ENCODE measurements at regions not wholly inside any gene's neighbourhood (a gene's known extent, or its start where the extent isn't known, plus 50 kb on each side); places are given as distances from the start of the nearest gene placed in this dataset.

DNA sequence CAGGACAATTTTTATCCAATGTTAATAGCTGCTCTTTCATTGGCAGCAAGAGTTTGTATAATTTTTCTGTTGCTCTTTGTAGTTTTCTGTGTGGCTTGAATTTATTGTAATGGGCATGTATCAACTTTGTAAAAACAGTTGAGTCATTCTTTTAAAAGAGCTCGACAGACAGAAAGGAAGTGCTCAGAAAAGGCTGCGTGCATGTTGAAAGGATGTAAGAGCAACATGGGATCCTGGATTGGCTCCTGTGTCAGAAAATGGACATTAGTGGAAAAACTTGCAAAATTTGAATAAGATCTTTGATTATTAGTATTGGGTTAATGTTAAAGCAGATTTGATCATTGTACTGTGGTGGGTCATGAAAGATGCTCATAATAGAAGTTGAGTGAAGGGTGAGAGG lies 93.3 kb upstream of the CDC42EP3 start:
- TF ChIP-seq POLR2A (IDR thresholded peaks at IDR 0.05; ENCODE audit: low read depth, low read length) (no peak), POLR2AphosphoS5 (IDR thresholded peaks at IDR 0.05; ENCODE audit: low read depth, low read length) (no peak)

Measured in GM12892 (cell line).